ENCODE measurements at regions not wholly inside any gene's neighbourhood (a gene's known extent, or its start where the extent isn't known, plus 50 kb on each side); places are given as distances from the start of the nearest gene placed in this dataset.

GRCh38 chr1:175833951-175834350 lies 90.6 kb upstream of the TNR start:
- Histone ChIP-seq H3K4me2 (no peak overlapping the region), H3K27me3 (no peaks in the 10 kb centered on the region), H3K4me1 (ENCODE audit: insufficient read depth) (no peaks in the 10 kb centered on the region), H4K20me1 (ENCODE audit: insufficient read depth, poor library complexity, severe bottlenecking) (no peaks in the 10 kb centered on the region), H3K27ac (no peak overlapping the region), H3K4me3 (no peak overlapping the region), H3K36me3 (replicated peaks; ENCODE audit: insufficient read depth, low read depth) (no peaks in the 10 kb centered on the region), H3K79me2 (no peaks in the 10 kb centered on the region), H3K9me2 (replicated peaks; ENCODE audit: insufficient read depth) (no peaks in the 10 kb centered on the region), H2AFZ (no peak overlapping the region), H3K9me3 (ENCODE audit: low read depth) (no peaks in the 10 kb centered on the region)
- no peak for TF ChIP-seq CTCF (IDR thresholded peaks at IDR 0.05; ENCODE audit: poor library complexity)
- TF ChIP-seq EZH2phosphoT487 (IDR thresholded peaks at IDR 0.05; ENCODE audit: low read depth, severe bottlenecking, unreplicated experiment) = no peak
- no peak for TF ChIP-seq EZH2 (IDR thresholded peaks at IDR 0.05; ENCODE audit: borderline replicate concordance)
- no peak for DNase-seq (ENCODE audit: low spot score)
- 61% methylated on average over 3 of the region's 3 CpGs for WGBS (ENCODE audit: low lambda C conversion rate, missing lambda C conversion rate)

GRCh38 chr1:175833502-175833901 lies 90.1 kb upstream of the TNR start:
- 18% methylated on average over 2 of the region's 2 CpGs for WGBS (ENCODE audit: low lambda C conversion rate, missing lambda C conversion rate)
- DNase-seq (ENCODE audit: low spot score) = no peak
- no peaks in the 10 kb centered on the region for H3K27me3 ChIP-seq
- H3K4me1 ChIP-seq (ENCODE audit: insufficient read depth) = no peaks in the 10 kb centered on the region
- H3K9me3 ChIP-seq (ENCODE audit: low read depth) = no peaks in the 10 kb centered on the region
- no peaks in the 10 kb centered on the region for H4K20me1 ChIP-seq (ENCODE audit: insufficient read depth, poor library complexity, severe bottlenecking)
- no peak overlapping the region for H3K4me2 ChIP-seq
- no peak overlapping the region for H3K4me3 ChIP-seq
- H3K79me2 ChIP-seq = no peaks in the 10 kb centered on the region
- no peaks in the 10 kb centered on the region for H3K9me2 ChIP-seq (replicated peaks; ENCODE audit: insufficient read depth)
- no peak overlapping the region for H3K27ac ChIP-seq
- H3K36me3 ChIP-seq (replicated peaks; ENCODE audit: insufficient read depth, low read depth) = no peaks in the 10 kb centered on the region
- TF ChIP-seq CTCF (IDR thresholded peaks at IDR 0.05; ENCODE audit: poor library complexity) = no peak
- no peak for TF ChIP-seq EZH2 (IDR thresholded peaks at IDR 0.05; ENCODE audit: borderline replicate concordance)
- TF ChIP-seq EZH2phosphoT487 (IDR thresholded peaks at IDR 0.05; ENCODE audit: low read depth, severe bottlenecking, unreplicated experiment) = no peak
- no peak overlapping the region for H2AFZ ChIP-seq

GRCh38 chr1:175830500-175830899 lies 87.1 kb upstream of the TNR start:
- no peaks in the 10 kb centered on the region for H4K20me1 ChIP-seq (ENCODE audit: insufficient read depth, poor library complexity, severe bottlenecking)
- H3K79me2 ChIP-seq = no peaks in the 10 kb centered on the region
- no peaks in the 10 kb centered on the region for H3K36me3 ChIP-seq (replicated peaks; ENCODE audit: insufficient read depth, low read depth)
- DNase-seq (ENCODE audit: low spot score) = no peak
- no peaks in the 10 kb centered on the region for H3K27me3 ChIP-seq
- H2AFZ ChIP-seq = no peak overlapping the region
- no peak for TF ChIP-seq EZH2 (IDR thresholded peaks at IDR 0.05; ENCODE audit: borderline replicate concordance)
- TF ChIP-seq EZH2phosphoT487 (IDR thresholded peaks at IDR 0.05; ENCODE audit: low read depth, severe bottlenecking, unreplicated experiment) = no peak
- TF ChIP-seq CTCF (IDR thresholded peaks at IDR 0.05; ENCODE audit: poor library complexity) = no peak
- H3K4me1 ChIP-seq (ENCODE audit: insufficient read depth) = no peaks in the 10 kb centered on the region
- H3K4me3 ChIP-seq = no peak overlapping the region
- H3K9me2 ChIP-seq (replicated peaks; ENCODE audit: insufficient read depth) = no peaks in the 10 kb centered on the region
- H3K9me3 ChIP-seq (ENCODE audit: low read depth) = no peaks in the 10 kb centered on the region
- no peak overlapping the region for H3K27ac ChIP-seq
- no peak overlapping the region for H3K4me2 ChIP-seq

GRCh38 chr1:175829845-175830244 lies 86.5 kb upstream of the TNR start:
- no peak for DNase-seq (ENCODE audit: low spot score)
- no peaks in the 10 kb centered on the region for H4K20me1 ChIP-seq (ENCODE audit: insufficient read depth, poor library complexity, severe bottlenecking)
- H3K4me3 ChIP-seq = no peak overlapping the region
- H3K9me3 ChIP-seq (ENCODE audit: low read depth) = no peaks in the 10 kb centered on the region
- no peak overlapping the region for H3K4me2 ChIP-seq
- WGBS (ENCODE audit: low lambda C conversion rate, missing lambda C conversion rate) = 100% methylated on average over 1 of the region's 1 CpG
- no peaks in the 10 kb centered on the region for H3K36me3 ChIP-seq (replicated peaks; ENCODE audit: insufficient read depth, low read depth)
- no peak overlapping the region for H3K27ac ChIP-seq
- no peaks in the 10 kb centered on the region for H3K79me2 ChIP-seq
- no peak overlapping the region for H2AFZ ChIP-seq
- TF ChIP-seq EZH2phosphoT487 (IDR thresholded peaks at IDR 0.05; ENCODE audit: low read depth, severe bottlenecking, unreplicated experiment) (no peak), EZH2 (IDR thresholded peaks at IDR 0.05; ENCODE audit: borderline replicate concordance) (no peak), CTCF (IDR thresholded peaks at IDR 0.05; ENCODE audit: poor library complexity) (no peak)
- H3K4me1 ChIP-seq (ENCODE audit: insufficient read depth) = no peaks in the 10 kb centered on the region
- no peaks in the 10 kb centered on the region for H3K27me3 ChIP-seq
- H3K9me2 ChIP-seq (replicated peaks; ENCODE audit: insufficient read depth) = no peaks in the 10 kb centered on the region

Data from hepatocyte (in vitro differentiated cells).